ENCODE measurements at regions not wholly inside any gene's neighbourhood (a gene's known extent, or its start where the extent isn't known, plus 50 kb on each side); places are given as distances from the start of the nearest gene placed in this dataset.

- H3K9me3 ChIP-seq (ENCODE audit: control insufficient read depth in 2 of 2, insufficient read depth in 1 of 2, low read length in 1 of 2), result no peaks in the 10 kb centered on the region
- no peak for DNase-seq (ENCODE audit: low read depth in 6 of 9, low spot score in 9 of 9)
These were observed 315.4 kb downstream of the ANTXR2 start for GRCh38 chr4:79757600-79757999.

GRCh38 chr4:79756140-79756895 is 316.7 kb downstream of the ANTXR2 start:
- 93% methylated on average over 2 of the region's 2 CpGs for WGBS
- no peaks in the 10 kb centered on the region for H3K27me3 ChIP-seq (ENCODE audit: control insufficient read depth in 2 of 2, insufficient read depth in 1 of 2, low read length in 1 of 2)
- DNase-seq (ENCODE audit: low read depth in 6 of 9, low spot score in 9 of 9), result no peak
- H3K4me3 ChIP-seq (ENCODE audit: low read length in 2 of 2), result no peak overlapping the region
- no peaks in the 10 kb centered on the region for H3K9me3 ChIP-seq (ENCODE audit: control insufficient read depth in 2 of 2, insufficient read depth in 1 of 2, low read length in 1 of 2)
- no peak overlapping the region for H3K27ac ChIP-seq (ENCODE audit: low read depth in 1 of 2, low read length in 1 of 2)
- no peaks in the 10 kb centered on the region for H3K4me1 ChIP-seq (ENCODE audit: control insufficient read depth in 2 of 2, insufficient read depth in 2 of 2, low read length in 2 of 2)
- no peaks in the 10 kb centered on the region for H3K36me3 ChIP-seq (ENCODE audit: control insufficient read depth in 2 of 2, insufficient read depth in 2 of 2, low read length in 1 of 2)

More at GRCh38 chr4:79757600-79757999, 315.4 kb downstream of the ANTXR2 start:
- no peaks in the 10 kb centered on the region for H3K4me1 ChIP-seq (ENCODE audit: control insufficient read depth in 2 of 2, insufficient read depth in 2 of 2, low read length in 2 of 2)
- no peak overlapping the region for H3K4me3 ChIP-seq (ENCODE audit: low read length in 2 of 2)
- H3K27me3 ChIP-seq (ENCODE audit: control insufficient read depth in 2 of 2, insufficient read depth in 1 of 2, low read length in 1 of 2), result no peaks in the 10 kb centered on the region
- H3K27ac ChIP-seq (ENCODE audit: low read depth in 1 of 2, low read length in 1 of 2), result no peak overlapping the region
- H3K36me3 ChIP-seq (ENCODE audit: control insufficient read depth in 2 of 2, insufficient read depth in 2 of 2, low read length in 1 of 2), result no peaks in the 10 kb centered on the region

- Histone ChIP-seq H3K27me3 (ENCODE audit: control insufficient read depth in 2 of 2, insufficient read depth in 1 of 2, low read length in 1 of 2) (no peaks in the 10 kb centered on the region), H3K9me3 (ENCODE audit: control insufficient read depth in 2 of 2, insufficient read depth in 1 of 2, low read length in 1 of 2) (no peaks in the 10 kb centered on the region), H3K27ac (ENCODE audit: low read depth in 1 of 2, low read length in 1 of 2) (no peak overlapping the region), H3K4me1 (ENCODE audit: control insufficient read depth in 2 of 2, insufficient read depth in 2 of 2, low read length in 2 of 2) (no peaks in the 10 kb centered on the region), H3K4me3 (ENCODE audit: low read length in 2 of 2) (no peak overlapping the region), H3K36me3 (ENCODE audit: control insufficient read depth in 2 of 2, insufficient read depth in 2 of 2, low read length in 1 of 2) (no peaks in the 10 kb centered on the region)
- 95% methylated on average over 2 of the region's 2 CpGs for WGBS
- no peak for DNase-seq (ENCODE audit: low read depth in 6 of 9, low spot score in 9 of 9)
These were observed 324.2 kb downstream of the ANTXR2 start for GRCh38 chr4:79748835-79749234.

- Histone ChIP-seq H3K4me3 (ENCODE audit: low read length in 2 of 2) (no peak overlapping the region), H3K27me3 (ENCODE audit: control insufficient read depth in 2 of 2, insufficient read depth in 1 of 2, low read length in 1 of 2) (no peaks in the 10 kb centered on the region), H3K27ac (ENCODE audit: low read depth in 1 of 2, low read length in 1 of 2) (no peak overlapping the region), H3K4me1 (ENCODE audit: control insufficient read depth in 2 of 2, insufficient read depth in 2 of 2, low read length in 2 of 2) (no peaks in the 10 kb centered on the region), H3K36me3 (ENCODE audit: control insufficient read depth in 2 of 2, insufficient read depth in 2 of 2, low read length in 1 of 2) (no peaks in the 10 kb centered on the region), H3K9me3 (ENCODE audit: control insufficient read depth in 2 of 2, insufficient read depth in 1 of 2, low read length in 1 of 2) (no peaks in the 10 kb centered on the region)
- no peak for DNase-seq (ENCODE audit: low read depth in 6 of 9, low spot score in 9 of 9)
These were observed 325.8 kb downstream of the ANTXR2 start for GRCh38 chr4:79747252-79747651.

- Histone ChIP-seq H3K27me3 (ENCODE audit: control insufficient read depth in 2 of 2, insufficient read depth in 1 of 2, low read length in 1 of 2) (no peaks in the 10 kb centered on the region), H3K4me3 (ENCODE audit: low read length in 2 of 2) (no peak overlapping the region), H3K27ac (ENCODE audit: low read depth in 1 of 2, low read length in 1 of 2) (no peak overlapping the region), H3K4me1 (ENCODE audit: control insufficient read depth in 2 of 2, insufficient read depth in 2 of 2, low read length in 2 of 2) (no peaks in the 10 kb centered on the region), H3K9me3 (ENCODE audit: control insufficient read depth in 2 of 2, insufficient read depth in 1 of 2, low read length in 1 of 2) (no peaks in the 10 kb centered on the region), H3K36me3 (ENCODE audit: control insufficient read depth in 2 of 2, insufficient read depth in 2 of 2, low read length in 1 of 2) (no peaks in the 10 kb centered on the region)
- DNase-seq (ENCODE audit: low read depth in 6 of 9, low spot score in 9 of 9), result no peak
- 91% methylated on average over 8 of the region's 8 CpGs for WGBS
These were observed 330.0 kb downstream of the ANTXR2 start for GRCh38 chr4:79743014-79743413.

GRCh38 chr4:79739912-79740311 is 331.9 kb upstream of the GK2 start:
- no peaks in the 10 kb centered on the region for H3K27me3 ChIP-seq (ENCODE audit: control insufficient read depth in 2 of 2, insufficient read depth in 1 of 2, low read length in 1 of 2)
- H3K4me1 ChIP-seq (ENCODE audit: control insufficient read depth in 2 of 2, insufficient read depth in 2 of 2, low read length in 2 of 2), result no peaks in the 10 kb centered on the region
- no peak overlapping the region for H3K27ac ChIP-seq (ENCODE audit: low read depth in 1 of 2, low read length in 1 of 2)
- H3K9me3 ChIP-seq (ENCODE audit: control insufficient read depth in 2 of 2, insufficient read depth in 1 of 2, low read length in 1 of 2), result no peaks in the 10 kb centered on the region
- H3K36me3 ChIP-seq (ENCODE audit: control insufficient read depth in 2 of 2, insufficient read depth in 2 of 2, low read length in 1 of 2), result no peaks in the 10 kb centered on the region
- H3K4me3 ChIP-seq (ENCODE audit: low read length in 2 of 2), result no peak overlapping the region
- no peak for DNase-seq (ENCODE audit: low read depth in 6 of 9, low spot score in 9 of 9)
- WGBS, result 91% methylated on average over 3 of the region's 3 CpGs

- peaks cover 0 to 3% of the 10 kb centered on the region in 2 donors for H3K9me3 ChIP-seq (ENCODE audit: control insufficient read depth in 2 of 2, insufficient read depth in 1 of 2, low read length in 1 of 2)
- no peaks in the 10 kb centered on the region for H3K36me3 ChIP-seq (ENCODE audit: control insufficient read depth in 2 of 2, insufficient read depth in 2 of 2, low read length in 1 of 2)
- H3K4me1 ChIP-seq (ENCODE audit: control insufficient read depth in 2 of 2, insufficient read depth in 2 of 2, low read length in 2 of 2), result no peaks in the 10 kb centered on the region
- H3K27ac ChIP-seq (ENCODE audit: low read depth in 1 of 2, low read length in 1 of 2), result no peak overlapping the region
- H3K27me3 ChIP-seq (ENCODE audit: control insufficient read depth in 2 of 2, insufficient read depth in 1 of 2, low read length in 1 of 2), result no peaks in the 10 kb centered on the region
- 87% methylated on average over 15 of the region's 15 CpGs for WGBS
- no peak for DNase-seq (ENCODE audit: low read depth in 6 of 9, low spot score in 9 of 9)
- H3K4me3 ChIP-seq (ENCODE audit: low read length in 2 of 2), result no peak overlapping the region
These were observed 315.5 kb upstream of the GK2 start for GRCh38 chr4:79723507-79723906.

GRCh38 chr4:79700356-79700755 is 292.3 kb upstream of the GK2 start:
- H3K9me3 ChIP-seq (ENCODE audit: control insufficient read depth in 2 of 2, insufficient read depth in 1 of 2, low read length in 1 of 2), result no peaks in the 10 kb centered on the region
- DNase-seq (ENCODE audit: low read depth in 6 of 9, low spot score in 9 of 9), result no peak
- H3K36me3 ChIP-seq (ENCODE audit: control insufficient read depth in 2 of 2, insufficient read depth in 2 of 2, low read length in 1 of 2), result no peaks in the 10 kb centered on the region

GRCh38 chr4:79697444-79697843 is 289.4 kb upstream of the GK2 start:
- Histone ChIP-seq H3K27ac (ENCODE audit: low read depth in 1 of 2, low read length in 1 of 2) (no peak overlapping the region), H3K4me1 (ENCODE audit: control insufficient read depth in 2 of 2, insufficient read depth in 2 of 2, low read length in 2 of 2) (no peaks in the 10 kb centered on the region), H3K36me3 (ENCODE audit: control insufficient read depth in 2 of 2, insufficient read depth in 2 of 2, low read length in 1 of 2) (no peaks in the 10 kb centered on the region), H3K9me3 (ENCODE audit: control insufficient read depth in 2 of 2, insufficient read depth in 1 of 2, low read length in 1 of 2) (no peaks in the 10 kb centered on the region), H3K4me3 (ENCODE audit: low read length in 2 of 2) (no peak overlapping the region), H3K27me3 (ENCODE audit: control insufficient read depth in 2 of 2, insufficient read depth in 1 of 2, low read length in 1 of 2) (no peaks in the 10 kb centered on the region)
- WGBS, result over 99% methylated on average over 4 of the region's 4 CpGs
- DNase-seq (ENCODE audit: low read depth in 6 of 9, low spot score in 9 of 9), result no peak

More at GRCh38 chr4:79700356-79700755, 292.3 kb upstream of the GK2 start:
- Histone ChIP-seq H3K27ac (ENCODE audit: low read depth in 1 of 2, low read length in 1 of 2) (no peak overlapping the region), H3K4me3 (ENCODE audit: low read length in 2 of 2) (no peak overlapping the region), H3K27me3 (ENCODE audit: control insufficient read depth in 2 of 2, insufficient read depth in 1 of 2, low read length in 1 of 2) (no peaks in the 10 kb centered on the region), H3K4me1 (ENCODE audit: control insufficient read depth in 2 of 2, insufficient read depth in 2 of 2, low read length in 2 of 2) (no peaks in the 10 kb centered on the region)
